Breast epithelium (tissue), 4 donors: ENCODE measurements at regions not wholly inside any gene's neighbourhood (a gene's known extent, or its start where the extent isn't known, plus 50 kb on each side); places are given as distances from the start of the nearest gene placed in this dataset.

Experiments
- DNase-seq, 2 donors: peaks; one replicate each; pipeline ENCODE4 v3.0.0-alpha.2; 2019; ENCODE audit warnings: low spot score in 2 of 2
- H3K27ac ChIP-seq, 2 donors: fragments of 200-600 bp; sonication (generic) in 1 of 2; one replicate each; pipeline ENCODE4 v1.5.1; 2016 to 2019; ENCODE audit warnings: mild to moderate bottlenecking in 1 of 2
- H3K27me3 ChIP-seq, 2 donors: fragments of 200-600 bp; sonication (generic) in 1 of 2; one replicate each; pipeline versions ENCODE4 v1.5.1 to v1.6.0; 2017 to 2019; ENCODE audit warnings: control low read depth in 1 of 2, mild to moderate bottlenecking in 1 of 2
- H3K36me3 ChIP-seq: fragments of 200-600 bp; one replicate; pipeline ENCODE4 v1.5.1; 2019
- H3K4me1 ChIP-seq, 2 donors: fragments of 200-600 bp; sonication (generic); one replicate each; pipeline ENCODE4 v1.5.1; 2016 to 2019; ENCODE audit warnings: control low read depth in 1 of 2
- H3K4me3 ChIP-seq, 3 donors: fragments of 200-600 bp; sonication (generic); 1 replicate in 2 of 3; 2 replicates in 1 of 3; pipeline ENCODE4 v1.5.1; 2016 to 2019; ENCODE audit warnings: mild to moderate bottlenecking in 3 of 3, moderate library complexity in 2 of 3
- H3K9me3 ChIP-seq, 2 donors: fragments of 200-600 bp; sonication (generic) in 1 of 2; one replicate each; pipeline ENCODE4 v1.5.1; 2016 to 2019; ENCODE audit warnings: control low read depth in 1 of 2
- POLR2A ChIP-seq: fragments of 450-650 bp; IDR thresholded peaks from one replicate; pipeline ENCODE4 v1.6.1; 2016; ENCODE audit warnings: antibody characterized with exemption, mild to moderate bottlenecking, moderate library complexity
- POLR2AphosphoS5 ChIP-seq, 3 donors: sonication (generic); formaldehyde crosslinking; IDR thresholded peaks; one replicate each; pipeline ENCODE4 v1.6.1; 2017; ENCODE audit warnings: antibody characterized with exemption in 3 of 3
- intact Hi-C: fragments of 100-400 bp; cut with DNase I; formaldehyde crosslinking; loops from one replicate; pipeline ENCODE4 v1.15.1; 2023; ENCODE audit warnings: low total_unique reads
- TF ChIP-seq, protein P1 (sequence below), 3 donors: fragments of 450-650 bp; IDR thresholded peaks; one replicate each; pipeline ENCODE4 v1.5.1; 2016 to 2017; ENCODE audit warnings: antibody characterized with exemption in 3 of 3, mild to moderate bottlenecking in 3 of 3, moderate library complexity in 3 of 3

- no peaks in the 10 kb centered on the region for H3K4me1 ChIP-seq
- DNase-seq = no peak
- H3K9me3 ChIP-seq = no peaks in the 10 kb centered on the region
- no peak overlapping the region for H3K27ac ChIP-seq
- intact Hi-C loops = no loop called here
- H3K4me3 ChIP-seq = no peak overlapping the region
- no peaks in the 10 kb centered on the region for H3K36me3 ChIP-seq
- no peaks in the 10 kb centered on the region for H3K27me3 ChIP-seq
- no peak for TF ChIP-seq POLR2A
- no peak for TF ChIP-seq POLR2AphosphoS5 (IDR thresholded peaks at IDR 0.05)
- TF ChIP-seq, protein P1, sequence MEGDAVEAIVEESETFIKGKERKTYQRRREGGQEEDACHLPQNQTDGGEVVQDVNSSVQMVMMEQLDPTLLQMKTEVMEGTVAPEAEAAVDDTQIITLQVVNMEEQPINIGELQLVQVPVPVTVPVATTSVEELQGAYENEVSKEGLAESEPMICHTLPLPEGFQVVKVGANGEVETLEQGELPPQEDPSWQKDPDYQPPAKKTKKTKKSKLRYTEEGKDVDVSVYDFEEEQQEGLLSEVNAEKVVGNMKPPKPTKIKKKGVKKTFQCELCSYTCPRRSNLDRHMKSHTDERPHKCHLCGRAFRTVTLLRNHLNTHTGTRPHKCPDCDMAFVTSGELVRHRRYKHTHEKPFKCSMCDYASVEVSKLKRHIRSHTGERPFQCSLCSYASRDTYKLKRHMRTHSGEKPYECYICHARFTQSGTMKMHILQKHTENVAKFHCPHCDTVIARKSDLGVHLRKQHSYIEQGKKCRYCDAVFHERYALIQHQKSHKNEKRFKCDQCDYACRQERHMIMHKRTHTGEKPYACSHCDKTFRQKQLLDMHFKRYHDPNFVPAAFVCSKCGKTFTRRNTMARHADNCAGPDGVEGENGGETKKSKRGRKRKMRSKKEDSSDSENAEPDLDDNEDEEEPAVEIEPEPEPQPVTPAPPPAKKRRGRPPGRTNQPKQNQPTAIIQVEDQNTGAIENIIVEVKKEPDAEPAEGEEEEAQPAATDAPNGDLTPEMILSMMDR (IDR thresholded peaks at IDR 0.05) = no peak
Measured at GRCh38 chr9:108724122-108724521, 131.7 kb downstream of the ACTL7B start.

DNA sequence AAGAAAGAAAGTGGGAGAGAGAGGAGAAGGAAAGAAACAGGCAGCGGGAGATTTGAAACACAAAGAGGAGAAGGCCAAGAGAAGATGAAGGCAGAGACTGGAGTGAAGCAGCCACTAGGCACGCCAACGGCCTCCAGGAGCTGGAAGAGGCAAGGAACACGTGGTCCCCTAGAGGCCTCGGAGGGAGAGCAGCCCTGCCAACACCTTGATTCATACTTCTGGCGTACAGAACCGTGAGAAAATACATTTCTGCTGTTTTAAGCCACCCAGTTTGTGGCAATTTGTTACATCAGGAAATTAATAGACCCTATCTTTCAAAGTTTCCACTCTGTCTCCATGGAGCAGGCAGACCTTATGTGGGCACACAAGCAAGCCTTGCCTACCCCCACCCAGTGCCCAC is 133.4 kb downstream of the ACTL7B start:
- Histone ChIP-seq H3K4me3 (no peak overlapping the region), H3K27ac (no peak overlapping the region), H3K9me3 (no peaks in the 10 kb centered on the region), H3K27me3 (no peaks in the 10 kb centered on the region), H3K4me1 (no peaks in the 10 kb centered on the region), H3K36me3 (no peaks in the 10 kb centered on the region)
- intact Hi-C loops = no loop called here
- DNase-seq = no peak
- TF ChIP-seq POLR2A (no peak), POLR2AphosphoS5 (IDR thresholded peaks at IDR 0.05) (no peak)
- TF ChIP-seq, protein P1 (IDR thresholded peaks at IDR 0.05) = no peak

DNA sequence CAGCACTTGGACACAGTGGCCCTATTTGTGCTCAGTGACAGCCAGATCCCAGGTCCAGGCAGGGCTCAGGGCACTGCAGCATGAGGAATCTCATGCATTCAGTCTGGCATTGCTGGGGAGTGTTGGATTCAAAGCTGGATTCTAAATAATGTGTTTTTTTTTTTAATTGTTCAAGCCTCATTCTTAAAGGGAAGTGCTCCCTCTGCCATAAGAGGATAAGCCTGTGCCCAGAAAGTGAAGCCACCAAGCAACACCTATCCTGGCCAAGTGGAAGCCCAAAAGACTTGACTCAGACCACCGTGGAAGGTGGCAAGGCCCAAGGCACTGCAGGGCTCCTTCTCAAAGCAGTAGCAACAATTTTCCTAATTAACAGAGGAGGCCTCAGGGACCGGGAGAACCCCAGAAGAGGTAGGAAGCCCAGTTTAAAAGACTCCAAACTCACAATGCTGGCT is 135.6 kb downstream of the ACTL7B start:
- no peak for DNase-seq
- Histone ChIP-seq H3K27me3 (no peaks in the 10 kb centered on the region), H3K4me3 (no peak overlapping the region), H3K27ac (no peak overlapping the region), H3K9me3 (no peaks in the 10 kb centered on the region), H3K4me1 (no peaks in the 10 kb centered on the region), H3K36me3 (no peaks in the 10 kb centered on the region)
- TF ChIP-seq, protein P1 (IDR thresholded peaks at IDR 0.05) = no peak
- no peak for TF ChIP-seq POLR2A
- no peak for TF ChIP-seq POLR2AphosphoS5 (IDR thresholded peaks at IDR 0.05)
- intact Hi-C loops = loop anchor here (1.0 kb wide), 1 partner anchor 26 kb away; no protein-coding TSS in a partner anchor

GRCh38 chr9:108710424-108710823 is 145.4 kb downstream of the ACTL7B start:
- Histone ChIP-seq H3K36me3 (no peaks in the 10 kb centered on the region), H3K4me1 (no peaks in the 10 kb centered on the region), H3K9me3 (no peaks in the 10 kb centered on the region), H3K27me3 (no peaks in the 10 kb centered on the region), H3K4me3 (no peak overlapping the region), H3K27ac (no peak overlapping the region)
- no peak for TF ChIP-seq POLR2A
- no peak for TF ChIP-seq POLR2AphosphoS5 (IDR thresholded peaks at IDR 0.05)
- TF ChIP-seq, protein P1 (IDR thresholded peaks at IDR 0.05) = no peak
- peak in 1 of 2 donors; percentile 60 for DNase-seq
- intact Hi-C loops = no loop called here

DNA sequence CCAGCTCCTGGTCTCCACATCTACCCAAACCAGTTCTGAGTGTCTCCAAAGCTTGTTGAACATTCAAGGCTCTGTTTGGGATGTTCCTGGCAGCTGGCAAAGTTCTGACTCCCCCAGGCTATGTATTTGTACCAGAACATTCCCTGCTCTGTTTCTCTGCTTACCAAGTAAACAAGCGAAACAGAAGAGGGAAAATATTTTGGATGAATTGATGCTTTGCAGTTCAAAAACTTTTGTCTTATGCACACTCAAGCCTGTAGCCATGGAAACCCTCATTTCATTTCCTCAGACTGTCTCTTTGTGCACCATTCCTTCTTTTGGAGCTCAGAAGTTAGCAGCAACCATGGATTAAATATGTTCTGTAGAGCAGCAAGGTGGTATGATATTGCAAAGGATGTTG is 145.8 kb downstream of the ACTL7B start:
- H3K27ac ChIP-seq = no peak overlapping the region

More for the DNA sequence above, 145.8 kb downstream of the ACTL7B start:
- TF ChIP-seq, protein P1 (IDR thresholded peaks at IDR 0.05) = no peak
- TF ChIP-seq POLR2AphosphoS5 (IDR thresholded peaks at IDR 0.05) = no peak
- no peak for TF ChIP-seq POLR2A
- H3K4me1 ChIP-seq = no peaks in the 10 kb centered on the region
- intact Hi-C loops = loop anchor here (2.0 kb wide), 1 partner anchor 57 kb away; no protein-coding TSS in a partner anchor
- H3K4me3 ChIP-seq = no peak overlapping the region
- no peaks in the 10 kb centered on the region for H3K9me3 ChIP-seq
- DNase-seq = no peak
- no peaks in the 10 kb centered on the region for H3K36me3 ChIP-seq
- H3K27me3 ChIP-seq = no peaks in the 10 kb centered on the region
